ENCODE measurements at regions not wholly inside any gene's neighbourhood (a gene's known extent, or its start where the extent isn't known, plus 50 kb on each side); places are given as distances from the start of the nearest gene placed in this dataset.

DNA sequence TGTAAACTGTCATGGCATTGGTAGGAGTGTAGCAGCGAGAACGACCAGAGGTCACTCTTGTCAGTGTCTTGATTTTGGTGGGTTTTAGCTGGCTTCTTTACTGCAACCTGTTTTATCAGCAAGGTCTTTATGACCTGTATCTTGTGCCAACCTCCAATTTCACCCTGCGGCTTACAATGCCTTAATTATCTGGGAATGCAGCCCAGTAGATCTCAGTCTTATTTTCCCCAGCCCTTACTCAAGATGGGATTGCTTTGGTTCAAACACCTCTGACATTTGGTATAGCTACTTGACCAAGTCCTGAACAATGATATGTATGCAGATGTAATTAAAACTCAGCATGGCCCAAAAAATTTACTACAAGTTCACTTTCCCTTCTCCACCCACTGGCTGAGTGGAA lies 388.4 kb downstream of the RSL24D1 start:
- no peaks in the 10 kb centered on the region for H3K4me1 ChIP-seq (ENCODE audit: insufficient read depth)
- TF ChIP-seq EZH2phosphoT487 (IDR thresholded peaks at IDR 0.05; ENCODE audit: low read depth, severe bottlenecking, unreplicated experiment) (no peak), EZH2 (IDR thresholded peaks at IDR 0.05; ENCODE audit: borderline replicate concordance) (no peak)
- TF ChIP-seq, protein P1, sequence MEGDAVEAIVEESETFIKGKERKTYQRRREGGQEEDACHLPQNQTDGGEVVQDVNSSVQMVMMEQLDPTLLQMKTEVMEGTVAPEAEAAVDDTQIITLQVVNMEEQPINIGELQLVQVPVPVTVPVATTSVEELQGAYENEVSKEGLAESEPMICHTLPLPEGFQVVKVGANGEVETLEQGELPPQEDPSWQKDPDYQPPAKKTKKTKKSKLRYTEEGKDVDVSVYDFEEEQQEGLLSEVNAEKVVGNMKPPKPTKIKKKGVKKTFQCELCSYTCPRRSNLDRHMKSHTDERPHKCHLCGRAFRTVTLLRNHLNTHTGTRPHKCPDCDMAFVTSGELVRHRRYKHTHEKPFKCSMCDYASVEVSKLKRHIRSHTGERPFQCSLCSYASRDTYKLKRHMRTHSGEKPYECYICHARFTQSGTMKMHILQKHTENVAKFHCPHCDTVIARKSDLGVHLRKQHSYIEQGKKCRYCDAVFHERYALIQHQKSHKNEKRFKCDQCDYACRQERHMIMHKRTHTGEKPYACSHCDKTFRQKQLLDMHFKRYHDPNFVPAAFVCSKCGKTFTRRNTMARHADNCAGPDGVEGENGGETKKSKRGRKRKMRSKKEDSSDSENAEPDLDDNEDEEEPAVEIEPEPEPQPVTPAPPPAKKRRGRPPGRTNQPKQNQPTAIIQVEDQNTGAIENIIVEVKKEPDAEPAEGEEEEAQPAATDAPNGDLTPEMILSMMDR (IDR thresholded peaks at IDR 0.05; ENCODE audit: poor library complexity) = no peak
- no peaks in the 10 kb centered on the region for H3K27me3 ChIP-seq
- H3K9me3 ChIP-seq (ENCODE audit: low read depth) = no peaks in the 10 kb centered on the region
- H3K4me3 ChIP-seq = no peak overlapping the region
- H3K4me2 ChIP-seq = no peak overlapping the region
- no peaks in the 10 kb centered on the region for H3K79me2 ChIP-seq
- no peaks in the 10 kb centered on the region for H4K20me1 ChIP-seq (ENCODE audit: insufficient read depth, poor library complexity, severe bottlenecking)
- 72% methylated on average over 3 of the region's 3 CpGs for WGBS (ENCODE audit: low lambda C conversion rate, missing lambda C conversion rate)
- H3K36me3 ChIP-seq (replicated peaks; ENCODE audit: insufficient read depth, low read depth) = no peaks in the 10 kb centered on the region
- no peak overlapping the region for H3K27ac ChIP-seq
- no peak for DNase-seq (ENCODE audit: low spot score)
- no peaks in the 10 kb centered on the region for H3K9me2 ChIP-seq (replicated peaks; ENCODE audit: insufficient read depth)
- no peak overlapping the region for H2AFZ ChIP-seq

DNA sequence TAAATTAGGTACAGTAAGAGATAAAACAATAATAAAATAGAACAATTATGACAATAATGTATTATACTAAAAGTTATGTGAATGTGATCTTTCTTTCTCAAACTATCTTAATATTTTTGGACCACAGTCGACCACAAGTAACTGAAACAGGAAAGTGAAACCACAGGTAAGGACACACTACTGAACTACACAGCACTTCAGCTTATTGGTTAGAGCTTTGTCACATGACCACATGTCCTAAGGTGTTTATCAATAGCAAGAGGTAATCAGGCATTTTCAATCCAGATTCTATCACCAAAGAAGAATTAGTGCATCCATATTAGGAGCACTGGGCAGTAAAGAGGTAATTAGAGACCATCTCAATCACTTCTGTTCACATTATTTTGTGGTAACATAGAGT lies 392.8 kb downstream of the RSL24D1 start:
- H3K9me3 ChIP-seq (ENCODE audit: low read depth) = no peaks in the 10 kb centered on the region
- H3K4me1 ChIP-seq (ENCODE audit: insufficient read depth) = no peaks in the 10 kb centered on the region
- DNase-seq (ENCODE audit: low spot score) = no peak
- H4K20me1 ChIP-seq (ENCODE audit: insufficient read depth, poor library complexity, severe bottlenecking) = no peaks in the 10 kb centered on the region
- 35% methylated on average over 1 of the region's 1 CpG for WGBS (ENCODE audit: low lambda C conversion rate, missing lambda C conversion rate)
- H3K27me3 ChIP-seq = no peaks in the 10 kb centered on the region
- no peaks in the 10 kb centered on the region for H3K9me2 ChIP-seq (replicated peaks; ENCODE audit: insufficient read depth)
- TF ChIP-seq, protein P1 (IDR thresholded peaks at IDR 0.05; ENCODE audit: poor library complexity) = no peak
- TF ChIP-seq EZH2phosphoT487 (IDR thresholded peaks at IDR 0.05; ENCODE audit: low read depth, severe bottlenecking, unreplicated experiment) (no peak), EZH2 (IDR thresholded peaks at IDR 0.05; ENCODE audit: borderline replicate concordance) (no peak)
- H2AFZ ChIP-seq = no peak overlapping the region
- no peak overlapping the region for H3K4me3 ChIP-seq
- H3K36me3 ChIP-seq (replicated peaks; ENCODE audit: insufficient read depth, low read depth) = no peaks in the 10 kb centered on the region
- no peaks in the 10 kb centered on the region for H3K79me2 ChIP-seq
- no peak overlapping the region for H3K4me2 ChIP-seq
- H3K27ac ChIP-seq = no peak overlapping the region

DNA sequence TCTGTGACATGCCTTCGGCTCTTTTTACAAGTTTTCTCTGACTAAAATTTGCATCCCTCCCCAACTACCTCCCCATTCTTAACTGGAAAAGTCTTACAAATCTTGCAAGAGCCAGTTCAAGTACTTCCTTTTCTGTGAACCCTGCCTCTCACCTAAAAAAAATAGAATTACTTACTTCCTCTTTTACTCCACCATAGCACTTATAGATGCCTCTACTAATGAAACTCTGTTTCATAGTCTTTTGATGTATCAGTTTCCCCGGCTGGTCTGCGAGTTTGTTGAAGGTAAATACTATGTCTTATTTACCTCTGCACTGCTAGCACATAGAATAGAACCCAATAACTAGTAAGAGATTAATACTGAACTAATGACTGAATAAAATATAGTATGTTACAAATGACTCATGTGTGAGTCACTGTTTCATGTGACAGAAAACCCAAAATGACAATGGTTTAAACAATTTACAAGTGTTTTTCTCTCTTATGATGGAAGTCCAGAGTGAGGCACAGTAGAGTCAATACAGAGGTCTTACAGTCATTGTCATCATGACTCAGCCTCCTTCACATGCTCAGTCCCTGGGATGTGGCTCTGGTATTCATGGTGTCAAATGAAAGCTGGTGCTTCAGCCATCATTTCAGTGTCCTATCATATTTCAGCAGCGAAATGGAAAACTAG lies 393.5 kb downstream of the RSL24D1 start:
- no peak overlapping the region for H3K27ac ChIP-seq
- no peak for DNase-seq (ENCODE audit: low spot score)
- H3K4me1 ChIP-seq (ENCODE audit: insufficient read depth) = no peaks in the 10 kb centered on the region
- H4K20me1 ChIP-seq (ENCODE audit: insufficient read depth, poor library complexity, severe bottlenecking) = no peaks in the 10 kb centered on the region
- no peaks in the 10 kb centered on the region for H3K9me3 ChIP-seq (ENCODE audit: low read depth)
- TF ChIP-seq, protein P1 (IDR thresholded peaks at IDR 0.05; ENCODE audit: poor library complexity) = no peak
- TF ChIP-seq EZH2 (IDR thresholded peaks at IDR 0.05; ENCODE audit: borderline replicate concordance) (no peak), EZH2phosphoT487 (IDR thresholded peaks at IDR 0.05; ENCODE audit: low read depth, severe bottlenecking, unreplicated experiment) (no peak)
- H3K36me3 ChIP-seq (replicated peaks; ENCODE audit: insufficient read depth, low read depth) = no peaks in the 10 kb centered on the region
- H3K4me3 ChIP-seq = no peak overlapping the region
- no peaks in the 10 kb centered on the region for H3K79me2 ChIP-seq
- WGBS (ENCODE audit: low lambda C conversion rate, missing lambda C conversion rate) = 65% methylated on average over 4 of the region's 4 CpGs
- no peak overlapping the region for H2AFZ ChIP-seq
- H3K4me2 ChIP-seq = no peak overlapping the region
- no peaks in the 10 kb centered on the region for H3K27me3 ChIP-seq
- H3K9me2 ChIP-seq (replicated peaks; ENCODE audit: insufficient read depth) = no peaks in the 10 kb centered on the region

Data from hepatocyte (in vitro differentiated cells).